GM19463 (cell line): ENCODE measurements at regions not wholly inside any gene's neighbourhood (a gene's known extent, or its start where the extent isn't known, plus 50 kb on each side); places are given as distances from the start of the nearest gene placed in this dataset.
"Not testable (repeated sequence)": the region's sequence is repeated elsewhere in the genome, so short reads cannot be mapped to it uniquely, and the experiment has no call there.

ENCODE experiments used
- ATAC-seq: cut with Tn5 transposase; IDR thresholded peaks from one replicate; pipeline ENCODE4 v1.9.1; 2021; ENCODE audit warnings: mild to moderate bottlenecking, moderate library complexity; ENCODE audit not compliant: unreplicated experiment

GRCh38 chr13:65540175-65540574 is 1690.0 kb downstream of the PCDH9 start:
- ATAC-seq: no peak

- ATAC-seq: no peak
Measured at GRCh38 chr13:65535370-65535769, 1694.8 kb downstream of the PCDH9 start.

- no peak for ATAC-seq
Measured at GRCh38 chr13:65532231-65532630, 1697.9 kb downstream of the PCDH9 start.

GRCh38 chr13:65530688-65531087 is 1699.4 kb downstream of the PCDH9 start:
- ATAC-seq: no peak

- ATAC-seq: no peak
Measured at GRCh38 chr13:65529541-65529940, 1700.6 kb downstream of the PCDH9 start.

- ATAC-seq: no peak
Measured at GRCh38 chr13:65508745-65509144, 1721.4 kb downstream of the PCDH9 start.

GRCh38 chr13:65508338-65508737 is 1721.8 kb downstream of the PCDH9 start:
- ATAC-seq: no peak

GRCh38 chr13:65505941-65506340 is 1724.2 kb downstream of the PCDH9 start:
- ATAC-seq: peak; percentile 59

GRCh38 chr13:65504213-65504612 is 1725.9 kb downstream of the PCDH9 start:
- ATAC-seq: no peak

- no peak for ATAC-seq
Measured at GRCh38 chr13:65500481-65500880, 1729.7 kb downstream of the PCDH9 start.

GRCh38 chr13:65499256-65499655 is 1730.9 kb downstream of the PCDH9 start:
- no peak for ATAC-seq

GRCh38 chr13:65497265-65497664 is 1732.9 kb downstream of the PCDH9 start:
- no peak for ATAC-seq

GRCh38 chr13:65490725-65491124 is 1739.4 kb downstream of the PCDH9 start:
- ATAC-seq: not testable (repeated sequence)

- no peak for ATAC-seq
Measured at GRCh38 chr13:65488606-65489005, 1741.5 kb downstream of the PCDH9 start.

GRCh38 chr13:65479692-65480091 is 1750.4 kb downstream of the PCDH9 start:
- no peak for ATAC-seq

- ATAC-seq: no peak
Measured at GRCh38 chr13:65473196-65473595, 1756.9 kb downstream of the PCDH9 start.

- no peak for ATAC-seq
Measured at GRCh38 chr13:65472336-65472735, 1757.8 kb downstream of the PCDH9 start.

- no peak for ATAC-seq
Measured at GRCh38 chr13:65470781-65471180, 1759.4 kb downstream of the PCDH9 start.

GRCh38 chr13:65468628-65469027 is 1761.5 kb downstream of the PCDH9 start:
- no peak for ATAC-seq

GRCh38 chr13:65461590-65461989 is 1768.5 kb downstream of the PCDH9 start:
- ATAC-seq: no peak

- no peak for ATAC-seq
Measured at GRCh38 chr13:65460136-65460535, 1770.0 kb downstream of the PCDH9 start.

- ATAC-seq: no peak
Measured at GRCh38 chr13:65456150-65456912, 1773.8 kb downstream of the PCDH9 start.

- peak; percentile 10 for ATAC-seq
Measured at GRCh38 chr13:65454403-65454802, 1775.7 kb downstream of the PCDH9 start.
